BLaER1 treated with 17β-estradiol and CSF1 and Interleukin-3, amounts not matched to agents 10 nM and 100 nM (cell line): ENCODE measurements at regions not wholly inside any gene's neighbourhood (a gene's known extent, or its start where the extent isn't known, plus 50 kb on each side); places are given as distances from the start of the nearest gene placed in this dataset.

Experiments
- H3K27ac ChIP-seq, 11 experiments: shearing (Covaris generic); formaldehyde crosslinking; 2 replicates each; pipeline ENCODE4 v1.8.1; 2022
- H3K27me3 ChIP-seq, 11 experiments: shearing (Covaris generic); formaldehyde crosslinking; 2 replicates each; pipeline ENCODE4 v1.8.1; 2022
- H3K36me3 ChIP-seq, 11 experiments: shearing (Covaris generic); formaldehyde crosslinking; 2 replicates each; pipeline ENCODE4 v1.8.1; 2022
- H3K4me1 ChIP-seq, 10 experiments: shearing (Covaris generic); formaldehyde crosslinking; 2 replicates each; pipeline ENCODE4 v1.8.1; 2022
- H3K4me2 ChIP-seq, 11 experiments: shearing (Covaris generic); formaldehyde crosslinking; 2 replicates each; pipeline ENCODE4 v1.8.1; 2022
- H3K4me3 ChIP-seq, 10 experiments: shearing (Covaris generic); formaldehyde crosslinking; 2 replicates each; pipeline ENCODE4 v1.8.1; 2022
- H3K9ac ChIP-seq, 11 experiments: shearing (Covaris generic); formaldehyde crosslinking; 2 replicates each; pipeline ENCODE4 v1.8.1; 2022
- H3K9me3 ChIP-seq, 11 experiments: shearing (Covaris generic); formaldehyde crosslinking; replicated peaks in 1 of 11; 2 replicates each; pipeline ENCODE4 v1.8.1; 2022
- H4K20me1 ChIP-seq, 11 experiments: shearing (Covaris generic); formaldehyde crosslinking; 2 replicates each; pipeline ENCODE4 v1.8.1; 2022
- Cebpa-rat ChIP-seq, 11 experiments: shearing (Covaris generic); IDR thresholded peaks; 2 replicates each; pipeline ENCODE4 v1.8.1; 2022

GRCh38 chr16:20259541-20259940 lies 67.8 kb downstream of the GP2 start:
- TF ChIP-seq Cebpa-rat (IDR thresholded peaks at IDR 0.05), result peak in 5 of 11 experiments; percentile 12 to 42 (median 29); a peak in 4 of 22 replicates

GRCh38 chr16:20257234-20257633 lies 70.1 kb downstream of the GP2 start:
- H3K27ac ChIP-seq, result no peak overlapping the region
- no peaks in the 10 kb centered on the region for H3K36me3 ChIP-seq
- H3K9me3 ChIP-seq, result peaks cover 9 to 17% (median 15%) of the 10 kb centered on the region in 11 experiments
- no peak overlapping the region for H3K4me3 ChIP-seq
- no peaks in the 10 kb centered on the region for H4K20me1 ChIP-seq
- H3K27me3 ChIP-seq, result no peaks in the 10 kb centered on the region
- H3K4me2 ChIP-seq, result no peak overlapping the region
- H3K4me1 ChIP-seq, result peaks cover 7 to 15% (median 13%) of the 10 kb centered on the region in 10 experiments; a peak in 19 of 20 replicates
- TF ChIP-seq Cebpa-rat (IDR thresholded peaks at IDR 0.05), result no peak
- H3K9ac ChIP-seq, result no peak overlapping the region

More at GRCh38 chr16:20259541-20259940, 67.8 kb downstream of the GP2 start:
- no peaks in the 10 kb centered on the region for H4K20me1 ChIP-seq
- H3K9me3 ChIP-seq, result peaks cover 9 to 17% (median 15%) of the 10 kb centered on the region in 11 experiments
- H3K4me1 ChIP-seq, result peaks cover 7 to 15% (median 13%) of the 10 kb centered on the region in 10 experiments; a peak in 19 of 20 replicates
- no peaks in the 10 kb centered on the region for H3K27me3 ChIP-seq
- H3K9ac ChIP-seq, result no peak overlapping the region
- no peak overlapping the region for H3K4me3 ChIP-seq
- peak overlapping the region in 9 of 11 experiments; percentile 14 to 58 (median 40); a peak in 16 of 22 replicates for H3K4me2 ChIP-seq
- peak overlapping the region in 5 of 11 experiments; percentile 17 to 46 (median 22); a peak in 9 of 22 replicates for H3K27ac ChIP-seq
- H3K36me3 ChIP-seq, result no peaks in the 10 kb centered on the region

DNA sequence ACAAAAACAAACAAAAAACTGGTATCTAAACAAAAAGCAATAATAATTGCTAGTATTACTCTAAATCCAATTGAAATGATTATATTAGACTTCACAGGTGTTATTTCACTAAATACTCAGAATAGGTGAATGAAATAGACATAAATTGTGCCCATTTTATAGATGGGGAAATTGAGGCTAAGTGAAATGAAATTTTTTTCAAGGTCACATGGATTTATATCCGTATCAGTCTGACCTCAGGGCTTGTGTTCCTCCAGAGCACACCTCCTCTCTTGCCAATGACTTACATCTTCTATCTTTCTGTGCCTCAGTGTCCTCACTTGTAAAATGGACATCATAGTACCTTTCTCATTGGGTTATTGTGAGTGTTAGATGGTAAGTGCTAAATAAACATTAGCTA lies 72.3 kb downstream of the GP2 start:
- no peak for TF ChIP-seq Cebpa-rat (IDR thresholded peaks at IDR 0.05)
- H3K27ac ChIP-seq, result no peak overlapping the region
- H4K20me1 ChIP-seq, result no peaks in the 10 kb centered on the region
- H3K9me3 ChIP-seq, result peaks cover 9 to 17% (median 15%) of the 10 kb centered on the region in 11 experiments
- peaks cover 2 to 9% (median 7%) of the 10 kb centered on the region in 10 experiments; a peak in 19 of 20 replicates for H3K4me1 ChIP-seq
- no peaks in the 10 kb centered on the region for H3K36me3 ChIP-seq
- no peak overlapping the region for H3K4me3 ChIP-seq
- no peaks in the 10 kb centered on the region for H3K27me3 ChIP-seq
- no peak overlapping the region for H3K4me2 ChIP-seq
- H3K9ac ChIP-seq, result no peak overlapping the region

GRCh38 chr16:20253825-20254224 lies 73.5 kb downstream of the GP2 start:
- Histone ChIP-seq H3K4me3 (no peak overlapping the region), H3K27me3 (no peaks in the 10 kb centered on the region), H3K36me3 (no peaks in the 10 kb centered on the region), H3K9ac (no peak overlapping the region), H3K9me3 (peaks cover 5 to 10% (median 9%) of the 10 kb centered on the region in 11 experiments; a peak in 21 of 22 replicates), H3K4me2 (no peak overlapping the region), H3K4me1 (no peaks in the 10 kb centered on the region), H3K27ac (no peak overlapping the region), H4K20me1 (no peaks in the 10 kb centered on the region)
- TF ChIP-seq Cebpa-rat (IDR thresholded peaks at IDR 0.05), result no peak

GRCh38 chr16:20249211-20249610 lies 78.1 kb downstream of the GP2 start:
- TF ChIP-seq Cebpa-rat (IDR thresholded peaks at IDR 0.05), result no peak
- Histone ChIP-seq H3K27ac (no peak overlapping the region), H3K9ac (no peak overlapping the region), H3K27me3 (peaks cover 0 to 6% (median 0%) of the 10 kb centered on the region in 11 experiments; a peak in 2 of 22 replicates), H4K20me1 (no peaks in the 10 kb centered on the region), H3K9me3 (no peaks in the 10 kb centered on the region), H3K4me2 (no peak overlapping the region), H3K4me1 (peaks cover 0 to 11% (median 6%) of the 10 kb centered on the region in 10 experiments; a peak in 14 of 20 replicates), H3K4me3 (no peak overlapping the region), H3K36me3 (no peaks in the 10 kb centered on the region)

DNA sequence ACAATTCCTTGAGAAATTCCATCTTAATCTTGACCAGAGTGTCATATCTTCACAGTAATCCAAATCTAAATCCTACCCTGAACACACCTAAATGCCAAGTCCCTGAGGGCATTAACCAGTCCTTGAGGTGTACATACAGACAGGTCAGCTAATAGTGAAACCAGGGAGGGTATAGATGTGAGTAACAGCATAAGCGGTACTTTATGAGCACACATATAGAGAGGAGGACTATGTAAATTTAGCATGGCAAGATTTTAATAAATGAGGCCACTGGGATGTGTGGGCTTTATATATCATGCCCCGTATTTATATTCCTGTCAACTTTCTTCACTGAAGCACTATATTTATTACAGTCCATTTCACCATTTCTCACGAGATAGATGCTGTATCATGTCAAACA lies 80.2 kb downstream of the GP2 start:
- H3K9ac ChIP-seq, result no peak overlapping the region
- TF ChIP-seq Cebpa-rat (IDR thresholded peaks at IDR 0.05), result no peak
- H3K9me3 ChIP-seq, result no peaks in the 10 kb centered on the region
- H3K4me1 ChIP-seq, result peaks cover 0 to 32% (median 27%) of the 10 kb centered on the region in 10 experiments; a peak in 18 of 20 replicates
- H3K4me2 ChIP-seq, result no peak overlapping the region
- no peaks in the 10 kb centered on the region; a peak in 1 of 22 replicates for H4K20me1 ChIP-seq
- H3K27ac ChIP-seq, result no peak overlapping the region
- peaks cover 0 to 6% (median 0%) of the 10 kb centered on the region in 11 experiments; a peak in 2 of 22 replicates for H3K27me3 ChIP-seq
- H3K4me3 ChIP-seq, result no peak overlapping the region
- no peaks in the 10 kb centered on the region for H3K36me3 ChIP-seq

DNA sequence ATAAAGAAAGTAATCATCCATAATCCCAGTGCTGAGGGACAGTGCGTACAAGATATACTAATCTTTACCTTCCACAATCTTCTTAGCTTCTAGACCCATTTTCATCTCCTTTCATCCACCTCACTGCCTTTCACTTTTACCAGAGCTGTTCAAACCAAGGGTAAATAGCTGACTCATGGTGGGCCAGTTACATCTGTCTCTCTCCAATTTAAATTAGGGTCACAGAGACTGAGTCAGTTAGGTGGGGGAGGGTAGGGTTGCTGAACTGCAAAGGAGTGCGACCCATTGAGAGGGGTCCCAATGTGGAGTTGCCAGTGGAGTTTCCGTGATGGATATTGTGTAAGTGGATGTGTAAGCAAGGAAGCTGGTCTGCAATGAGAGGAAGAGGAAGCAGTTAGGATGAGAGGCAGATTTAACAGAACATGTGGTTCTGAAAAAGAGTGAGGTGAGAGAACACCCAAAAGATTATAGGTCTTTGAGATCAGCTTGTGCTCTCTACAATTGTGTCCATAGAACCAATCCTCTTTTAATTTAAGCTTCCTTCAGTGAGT lies 83.5 kb downstream of the GP2 start:
- peak in 7 of 11 experiments; percentile 44 to 58 (median 54); a peak in 7 of 22 replicates for TF ChIP-seq Cebpa-rat (IDR thresholded peaks at IDR 0.05)
- Histone ChIP-seq H3K27ac (peak overlapping the region in 7 of 11 experiments; percentile 27 to 56 (median 49); a peak in 15 of 22 replicates), H3K9ac (peak overlapping the region in 1 of 11 experiments; percentile 9; a peak in 1 of 22 replicates), H3K27me3 (peaks cover 0 to 17% (median 0%) of the 10 kb centered on the region in 11 experiments; a peak in 2 of 22 replicates), H3K36me3 (no peaks in the 10 kb centered on the region), H3K4me3 (no peak overlapping the region), H3K4me2 (peak overlapping the region in 10 of 11 experiments; percentile 10 to 73 (median 48); a peak in 19 of 22 replicates), H3K9me3 (no peaks in the 10 kb centered on the region), H4K20me1 (no peaks in the 10 kb centered on the region; a peak in 1 of 22 replicates), H3K4me1 (peaks cover 14 to 51% (median 44%) of the 10 kb centered on the region in 10 experiments)

GRCh38 chr16:20242568-20243255 lies 84.6 kb downstream of the GP2 start:
- no peaks in the 10 kb centered on the region; a peak in 1 of 22 replicates for H4K20me1 ChIP-seq
- peaks cover 14 to 51% (median 44%) of the 10 kb centered on the region in 10 experiments for H3K4me1 ChIP-seq
- H3K27me3 ChIP-seq, result peaks cover 0 to 18% (median 0%) of the 10 kb centered on the region in 11 experiments; a peak in 2 of 22 replicates
- H3K9ac ChIP-seq, result no peak overlapping the region
- peak overlapping the region in 10 of 11 experiments; percentile 10 to 73 (median 48); a peak in 16 of 22 replicates for H3K4me2 ChIP-seq
- no peak overlapping the region for H3K4me3 ChIP-seq
- H3K36me3 ChIP-seq, result no peaks in the 10 kb centered on the region
- no peak for TF ChIP-seq Cebpa-rat (IDR thresholded peaks at IDR 0.05)
- no peaks in the 10 kb centered on the region for H3K9me3 ChIP-seq
- H3K27ac ChIP-seq, result peak overlapping the region in 6 of 11 experiments; percentile 5 to 56 (median 52); a peak in 6 of 22 replicates

DNA sequence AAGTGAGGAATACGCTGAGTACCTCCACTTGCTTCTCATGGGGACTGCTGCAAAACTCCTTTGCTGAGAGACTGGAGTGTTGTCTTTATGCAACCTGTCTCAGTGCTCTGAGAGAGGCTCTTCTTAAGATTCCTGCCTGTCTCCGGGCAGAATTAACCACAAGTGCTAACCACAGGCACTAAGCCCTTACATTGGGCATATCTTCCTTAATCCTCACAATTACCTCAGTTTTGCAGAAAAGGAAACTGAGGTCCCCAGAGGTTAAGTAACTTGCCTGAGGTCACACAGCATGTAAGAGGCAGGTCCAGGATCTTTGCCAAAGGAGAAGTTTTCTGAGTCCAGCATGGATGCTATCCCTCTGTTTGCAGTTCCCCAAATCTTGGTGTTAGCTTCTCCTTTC lies 86.0 kb downstream of the GP2 start:
- Histone ChIP-seq H3K4me3 (no peak overlapping the region), H3K4me2 (peak overlapping the region; percentile 36 to 76 (median 49)), H3K27me3 (peaks cover 0 to 18% (median 0%) of the 10 kb centered on the region in 11 experiments; a peak in 2 of 22 replicates), H3K27ac (no peak overlapping the region), H3K4me1 (peaks cover 14 to 51% (median 44%) of the 10 kb centered on the region in 10 experiments), H3K9me3 (no peaks in the 10 kb centered on the region), H3K36me3 (no peaks in the 10 kb centered on the region), H4K20me1 (no peaks in the 10 kb centered on the region; a peak in 1 of 22 replicates), H3K9ac (no peak overlapping the region)
- TF ChIP-seq Cebpa-rat (IDR thresholded peaks at IDR 0.05), result no peak
